PC-3 (cell line): ENCODE measurements at regions not wholly inside any gene's neighbourhood (a gene's known extent, or its start where the extent isn't known, plus 50 kb on each side); places are given as distances from the start of the nearest gene placed in this dataset.

Experiments used
- EZH2 ChIP-seq: fragments of 300-600 bp; sonication (generic); IDR thresholded peaks from one replicate; pipeline ENCODE4 v1.6.1; 2017; ENCODE audit warnings: antibody characterized with exemption, mild to moderate bottlenecking, low read length; ENCODE audit not compliant: unreplicated experiment
- EZH2phosphoT487 ChIP-seq: fragments of 300-600 bp; sonication (generic); IDR thresholded peaks from 2 replicates; pipeline ENCODE4 v1.6.1; 2018; ENCODE audit warnings: mild to moderate bottlenecking, antibody characterized with exemption, low read length, borderline replicate concordance
- TF ChIP-seq, protein P1 (sequence below): fragments of 300-600 bp; sonication (generic); conservative IDR thresholded peaks from 2 replicates; pipeline ENCODE4 v1.5.1; 2017; ENCODE audit warnings: antibody characterized with exemption, low read depth, mild to moderate bottlenecking, low read length

DNA sequence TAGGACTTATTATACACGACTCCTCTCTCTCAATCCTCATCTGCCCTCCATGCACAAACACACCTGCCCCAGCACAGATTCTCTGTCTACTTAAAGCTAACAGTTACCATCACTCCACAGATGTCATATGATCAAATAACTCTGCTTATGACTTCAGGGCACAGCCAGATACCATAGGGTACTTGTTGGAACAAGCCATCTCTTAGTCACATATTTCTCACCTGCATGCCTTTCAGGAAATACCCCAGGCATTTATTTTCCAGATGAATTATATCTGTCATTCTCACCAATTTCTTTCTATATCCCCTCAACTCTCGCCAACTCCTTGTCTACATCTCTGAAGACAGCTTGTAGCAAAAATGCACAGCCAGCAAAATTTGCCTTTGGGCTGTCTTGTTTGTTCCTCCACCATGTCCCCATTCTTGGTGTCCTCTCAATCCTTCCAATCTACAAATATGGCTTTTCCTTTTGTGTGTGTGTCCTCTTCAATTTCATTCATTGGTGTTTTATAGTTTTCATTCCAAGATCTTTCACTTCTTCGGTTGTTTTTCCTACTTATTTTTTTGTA is 353.9 kb upstream of the CAMK1G start:
- TF ChIP-seq, protein P1, sequence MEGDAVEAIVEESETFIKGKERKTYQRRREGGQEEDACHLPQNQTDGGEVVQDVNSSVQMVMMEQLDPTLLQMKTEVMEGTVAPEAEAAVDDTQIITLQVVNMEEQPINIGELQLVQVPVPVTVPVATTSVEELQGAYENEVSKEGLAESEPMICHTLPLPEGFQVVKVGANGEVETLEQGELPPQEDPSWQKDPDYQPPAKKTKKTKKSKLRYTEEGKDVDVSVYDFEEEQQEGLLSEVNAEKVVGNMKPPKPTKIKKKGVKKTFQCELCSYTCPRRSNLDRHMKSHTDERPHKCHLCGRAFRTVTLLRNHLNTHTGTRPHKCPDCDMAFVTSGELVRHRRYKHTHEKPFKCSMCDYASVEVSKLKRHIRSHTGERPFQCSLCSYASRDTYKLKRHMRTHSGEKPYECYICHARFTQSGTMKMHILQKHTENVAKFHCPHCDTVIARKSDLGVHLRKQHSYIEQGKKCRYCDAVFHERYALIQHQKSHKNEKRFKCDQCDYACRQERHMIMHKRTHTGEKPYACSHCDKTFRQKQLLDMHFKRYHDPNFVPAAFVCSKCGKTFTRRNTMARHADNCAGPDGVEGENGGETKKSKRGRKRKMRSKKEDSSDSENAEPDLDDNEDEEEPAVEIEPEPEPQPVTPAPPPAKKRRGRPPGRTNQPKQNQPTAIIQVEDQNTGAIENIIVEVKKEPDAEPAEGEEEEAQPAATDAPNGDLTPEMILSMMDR: no peak
- TF ChIP-seq EZH2 (no peak), EZH2phosphoT487 (no peak)
